ENCODE measurements at regions not wholly inside any gene's neighbourhood (a gene's known extent, or its start where the extent isn't known, plus 50 kb on each side); places are given as distances from the start of the nearest gene placed in this dataset.

DNA sequence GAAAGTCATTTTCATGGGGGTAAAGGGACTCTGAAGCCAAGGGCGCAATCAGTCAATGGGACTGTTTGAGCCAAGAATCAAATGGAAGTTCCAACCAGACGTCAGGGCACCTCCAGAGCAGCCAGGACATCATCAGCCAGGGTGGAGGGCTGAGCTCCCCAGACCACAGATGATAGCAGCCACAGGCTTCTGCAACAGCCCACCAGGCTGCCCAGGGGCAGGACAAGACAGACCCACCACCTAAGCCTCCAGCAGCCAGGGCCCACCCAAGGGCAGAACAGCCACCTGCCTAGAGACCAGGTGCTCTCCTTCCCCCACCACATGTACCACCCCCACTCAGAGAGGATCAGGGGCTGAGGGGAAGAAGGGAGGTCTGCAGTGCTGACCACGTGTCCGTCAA, 53.8 kb upstream of the SLC66A3 start:
- Histone ChIP-seq H3K4me1 (peaks cover 12% of the 10 kb centered on the region), H3K4me3 (no peak overlapping the region), H3K27me3 (ENCODE audit: insufficient read depth in 3 of 3, low read length in 2 of 3) (peaks cover 0 to 3% (median 0%) of the 10 kb centered on the region in 3 donors), H3K9me3 (no peaks in the 10 kb centered on the region), H3K36me3 (ENCODE audit: insufficient read depth in 1 of 2, low read depth in 1 of 2) (no peaks in the 10 kb centered on the region), H3K27ac (no peak overlapping the region)
- no peak for DNase-seq
- intact Hi-C loops (cut with DNase I), result no loop called here
- no peak for TF ChIP-seq CTCF (IDR thresholded peaks at IDR 0.05)
- 69 to 86% (median 73%) methylated on average over 4 of the region's 4 CpGs for WGBS, 3 donors
- ATAC-seq, result no peak

- Histone ChIP-seq H3K36me3 (ENCODE audit: insufficient read depth in 1 of 2, low read depth in 1 of 2) (no peaks in the 10 kb centered on the region), H3K27me3 (ENCODE audit: insufficient read depth in 3 of 3, low read length in 2 of 3) (peaks cover 0 to 3% (median 0%) of the 10 kb centered on the region in 3 donors), H3K9me3 (no peaks in the 10 kb centered on the region), H3K4me1 (peaks cover 5% of the 10 kb centered on the region), H3K4me3 (no peak overlapping the region), H3K27ac (no peak overlapping the region)
- intact Hi-C loops (cut with DNase I), result no loop called here
- ATAC-seq (no peak), DNase-seq (no peak)
- 76 to 86% (median 78%) methylated on average over 11 of the region's 11 CpGs for WGBS, 3 donors
- no peak for TF ChIP-seq CTCF (IDR thresholded peaks at IDR 0.05)
Measured at GRCh38 chr2:11102466-11102865, 52.8 kb upstream of the SLC66A3 start.

GRCh38 chr2:11102956-11103860, 52.1 kb upstream of the SLC66A3 start:
- no peak overlapping the region for H3K4me3 ChIP-seq
- no peak for TF ChIP-seq CTCF (IDR thresholded peaks at IDR 0.05)
- peaks cover 0 to 3% (median 0%) of the 10 kb centered on the region in 3 donors for H3K27me3 ChIP-seq (ENCODE audit: insufficient read depth in 3 of 3, low read length in 2 of 3)
- no peaks in the 10 kb centered on the region for H3K4me1 ChIP-seq
- H3K27ac ChIP-seq, result no peak overlapping the region
- H3K9me3 ChIP-seq, result no peaks in the 10 kb centered on the region
- H3K36me3 ChIP-seq (ENCODE audit: insufficient read depth in 1 of 2, low read depth in 1 of 2), result no peaks in the 10 kb centered on the region
- no peak for DNase-seq
- ATAC-seq, result no peak
- intact Hi-C loops (cut with DNase I), result no loop called here
- WGBS, 3 donors, result 83 to 85% (median 84%) methylated on average over 25 of the region's 25 CpGs

- TF ChIP-seq CTCF (IDR thresholded peaks at IDR 0.05), result no peak
- peaks cover 0 to 3% (median 0%) of the 10 kb centered on the region in 3 donors for H3K27me3 ChIP-seq (ENCODE audit: insufficient read depth in 3 of 3, low read length in 2 of 3)
- no peaks in the 10 kb centered on the region for H3K9me3 ChIP-seq
- H3K4me1 ChIP-seq, result no peaks in the 10 kb centered on the region
- WGBS, 3 donors, result 81 to 86% (median 85%) methylated on average over 18 of the region's 18 CpGs
- no peaks in the 10 kb centered on the region for H3K36me3 ChIP-seq (ENCODE audit: insufficient read depth in 1 of 2, low read depth in 1 of 2)
- intact Hi-C loops (cut with DNase I), result no loop called here
- no peak for DNase-seq
- H3K4me3 ChIP-seq, result no peak overlapping the region
- H3K27ac ChIP-seq, result no peak overlapping the region
- ATAC-seq, result no peak
Measured at GRCh38 chr2:11103984-11104793, 51.1 kb upstream of the SLC66A3 start.

Data from psoas muscle (tissue), 7 donors.